ENCODE measurements at regions not wholly inside any gene's neighbourhood (a gene's known extent, or its start where the extent isn't known, plus 50 kb on each side); places are given as distances from the start of the nearest gene placed in this dataset.

DNA sequence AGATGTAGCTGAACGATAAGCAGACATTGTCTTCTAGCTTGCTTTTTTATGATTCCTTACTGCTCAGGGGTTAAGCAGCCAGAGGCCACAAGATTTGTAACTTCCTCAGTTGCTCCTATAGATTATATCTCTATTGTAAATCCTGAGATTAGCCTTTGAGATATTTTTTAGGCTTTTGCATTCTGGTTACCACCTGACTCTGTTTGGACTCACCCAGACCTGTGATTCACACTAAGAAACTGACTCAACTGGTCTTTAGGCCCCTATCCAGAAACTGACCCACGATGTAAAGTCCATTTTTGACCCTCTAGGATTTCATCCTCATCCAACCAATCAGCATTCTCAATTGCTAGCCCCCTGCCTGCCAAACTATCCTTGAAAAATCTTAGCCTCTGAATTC lies 194.4 kb downstream of the RASSF9 start:
- TF ChIP-seq, protein P1, sequence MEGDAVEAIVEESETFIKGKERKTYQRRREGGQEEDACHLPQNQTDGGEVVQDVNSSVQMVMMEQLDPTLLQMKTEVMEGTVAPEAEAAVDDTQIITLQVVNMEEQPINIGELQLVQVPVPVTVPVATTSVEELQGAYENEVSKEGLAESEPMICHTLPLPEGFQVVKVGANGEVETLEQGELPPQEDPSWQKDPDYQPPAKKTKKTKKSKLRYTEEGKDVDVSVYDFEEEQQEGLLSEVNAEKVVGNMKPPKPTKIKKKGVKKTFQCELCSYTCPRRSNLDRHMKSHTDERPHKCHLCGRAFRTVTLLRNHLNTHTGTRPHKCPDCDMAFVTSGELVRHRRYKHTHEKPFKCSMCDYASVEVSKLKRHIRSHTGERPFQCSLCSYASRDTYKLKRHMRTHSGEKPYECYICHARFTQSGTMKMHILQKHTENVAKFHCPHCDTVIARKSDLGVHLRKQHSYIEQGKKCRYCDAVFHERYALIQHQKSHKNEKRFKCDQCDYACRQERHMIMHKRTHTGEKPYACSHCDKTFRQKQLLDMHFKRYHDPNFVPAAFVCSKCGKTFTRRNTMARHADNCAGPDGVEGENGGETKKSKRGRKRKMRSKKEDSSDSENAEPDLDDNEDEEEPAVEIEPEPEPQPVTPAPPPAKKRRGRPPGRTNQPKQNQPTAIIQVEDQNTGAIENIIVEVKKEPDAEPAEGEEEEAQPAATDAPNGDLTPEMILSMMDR (IDR thresholded peaks at IDR 0.05; ENCODE audit: low read length), result no peak
- no peak for TF ChIP-seq EZH2 (optimal IDR thresholded peaks at IDR 0.05; ENCODE audit: low read depth, low read length)
- no peak for TF ChIP-seq EZH2phosphoT487 (IDR thresholded peaks at IDR 0.05; ENCODE audit: low read length)
- Histone ChIP-seq H3K9ac (ENCODE audit: low read length) (no peak overlapping the region), H2AFZ (ENCODE audit: low read length) (no peak overlapping the region)

DNA sequence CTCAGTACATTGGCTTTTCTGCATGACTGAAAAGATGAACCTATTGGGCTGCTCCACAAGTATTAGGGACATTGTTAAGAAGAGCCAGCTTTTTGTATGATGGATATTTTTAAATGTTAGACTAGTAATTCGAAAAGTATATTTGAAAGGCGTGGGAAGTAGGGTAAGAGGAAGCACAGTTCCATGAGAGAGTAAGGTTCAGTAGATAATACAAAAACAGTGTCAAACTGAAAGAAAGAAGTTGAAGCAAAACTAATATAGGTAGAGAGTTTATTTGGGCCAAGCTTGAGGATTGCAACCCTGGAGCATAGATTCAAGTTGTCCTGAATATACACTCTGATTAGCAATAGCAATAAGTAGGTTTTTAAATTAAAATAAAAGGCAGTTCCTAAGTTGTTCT lies 193.9 kb downstream of the RASSF9 start:
- no peaks in the 10 kb centered on the region for H3K9me2 ChIP-seq (replicated peaks; ENCODE audit: insufficient read depth, low read length)
- no peaks in the 10 kb centered on the region for H3K9me3 ChIP-seq (replicated peaks; ENCODE audit: insufficient read depth, low read length)
- no peak for DNase-seq
- no peaks in the 10 kb centered on the region for H3K27me3 ChIP-seq (replicated peaks; ENCODE audit: insufficient read depth, low read length)
- TF ChIP-seq, protein P1 (IDR thresholded peaks at IDR 0.05; ENCODE audit: low read length), result no peak
- TF ChIP-seq EZH2phosphoT487 (IDR thresholded peaks at IDR 0.05; ENCODE audit: low read length), result no peak
- TF ChIP-seq EZH2 (optimal IDR thresholded peaks at IDR 0.05; ENCODE audit: low read depth, low read length), result no peak
- no peak overlapping the region for H3K27ac ChIP-seq (ENCODE audit: low read length)
- no peak overlapping the region for H3K4me3 ChIP-seq (ENCODE audit: low read length)
- no peaks in the 10 kb centered on the region for H3F3A ChIP-seq (ENCODE audit: insufficient read depth, low read length)
- H3K4me2 ChIP-seq (ENCODE audit: low read depth, low read length), result no peak overlapping the region
- no peaks in the 10 kb centered on the region for H3K4me1 ChIP-seq (ENCODE audit: low read length)
- no peaks in the 10 kb centered on the region for H3K36me3 ChIP-seq (replicated peaks; ENCODE audit: insufficient read depth, low read length)
- H4K20me1 ChIP-seq (ENCODE audit: insufficient read depth, low read length), result no peaks in the 10 kb centered on the region
- H2AFZ ChIP-seq (ENCODE audit: low read length), result no peak overlapping the region
- no peaks in the 10 kb centered on the region for H3K79me2 ChIP-seq (ENCODE audit: low read length)
- H3K9ac ChIP-seq (ENCODE audit: low read length), result no peak overlapping the region

More for the DNA sequence above, 194.4 kb downstream of the RASSF9 start:
- no peak for DNase-seq
- Histone ChIP-seq H3K9me3 (replicated peaks; ENCODE audit: insufficient read depth, low read length) (no peaks in the 10 kb centered on the region), H3K36me3 (replicated peaks; ENCODE audit: insufficient read depth, low read length) (no peaks in the 10 kb centered on the region), H3K4me3 (ENCODE audit: low read length) (no peak overlapping the region), H4K20me1 (ENCODE audit: insufficient read depth, low read length) (no peaks in the 10 kb centered on the region), H3F3A (ENCODE audit: insufficient read depth, low read length) (no peaks in the 10 kb centered on the region), H3K4me2 (ENCODE audit: low read depth, low read length) (no peak overlapping the region), H3K9me2 (replicated peaks; ENCODE audit: insufficient read depth, low read length) (no peaks in the 10 kb centered on the region), H3K27ac (ENCODE audit: low read length) (no peak overlapping the region), H3K79me2 (ENCODE audit: low read length) (no peaks in the 10 kb centered on the region), H3K4me1 (ENCODE audit: low read length) (no peaks in the 10 kb centered on the region), H3K27me3 (replicated peaks; ENCODE audit: insufficient read depth, low read length) (no peaks in the 10 kb centered on the region)

DNA sequence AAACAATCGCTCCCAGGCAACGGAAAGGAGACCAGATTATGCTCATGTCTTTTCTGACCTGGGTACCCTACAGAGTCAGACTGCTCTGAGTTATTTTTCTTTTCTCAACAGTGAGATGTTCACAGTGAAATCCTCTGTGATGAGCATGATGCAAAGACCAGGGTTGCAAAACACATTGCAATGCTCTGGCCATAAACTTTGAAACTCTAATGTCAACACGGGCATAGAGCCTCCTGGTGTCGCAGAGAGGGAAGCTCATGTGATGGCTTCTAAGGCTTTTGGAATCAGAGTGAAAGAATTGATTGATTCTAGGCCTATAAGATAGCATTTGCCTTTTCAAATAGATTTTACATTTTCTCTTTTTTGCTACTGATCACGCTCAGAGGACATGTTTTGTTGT lies 193.4 kb downstream of the RASSF9 start:
- no peaks in the 10 kb centered on the region for H4K20me1 ChIP-seq (ENCODE audit: insufficient read depth, low read length)
- no peaks in the 10 kb centered on the region for H3K9me3 ChIP-seq (replicated peaks; ENCODE audit: insufficient read depth, low read length)
- H3K27ac ChIP-seq (ENCODE audit: low read length), result no peak overlapping the region
- H3F3A ChIP-seq (ENCODE audit: insufficient read depth, low read length), result no peaks in the 10 kb centered on the region
- no peaks in the 10 kb centered on the region for H3K9me2 ChIP-seq (replicated peaks; ENCODE audit: insufficient read depth, low read length)
- no peak overlapping the region for H2AFZ ChIP-seq (ENCODE audit: low read length)
- H3K79me2 ChIP-seq (ENCODE audit: low read length), result no peaks in the 10 kb centered on the region
- TF ChIP-seq EZH2 (optimal IDR thresholded peaks at IDR 0.05; ENCODE audit: low read depth, low read length) (no peak), EZH2phosphoT487 (IDR thresholded peaks at IDR 0.05; ENCODE audit: low read length) (no peak)
- TF ChIP-seq, protein P1 (IDR thresholded peaks at IDR 0.05; ENCODE audit: low read length), result no peak
- no peak overlapping the region for H3K9ac ChIP-seq (ENCODE audit: low read length)
- DNase-seq, result no peak
- no peaks in the 10 kb centered on the region for H3K36me3 ChIP-seq (replicated peaks; ENCODE audit: insufficient read depth, low read length)
- no peaks in the 10 kb centered on the region for H3K4me1 ChIP-seq (ENCODE audit: low read length)
- H3K4me3 ChIP-seq (ENCODE audit: low read length), result no peak overlapping the region
- no peak overlapping the region for H3K4me2 ChIP-seq (ENCODE audit: low read depth, low read length)
- no peaks in the 10 kb centered on the region for H3K27me3 ChIP-seq (replicated peaks; ENCODE audit: insufficient read depth, low read length)
